SJSA1 (cell line): ENCODE measurements at regions not wholly inside any gene's neighbourhood (a gene's known extent, or its start where the extent isn't known, plus 50 kb on each side); places are given as distances from the start of the nearest gene placed in this dataset.

Experiments
- DNase-seq, 2 experiments: peaks; one replicate each; pipeline ENCODE4 v3.0.0-alpha.2; 2015 to 2020; ENCODE audit warnings: low spot score in 2 of 2, low read depth in 1 of 2
- H3K27ac ChIP-seq: fragments of 250-450 bp; sonication (Bioruptor Pico); 2 replicates; pipeline ENCODE4 v1.5.1; 2020; ENCODE audit warnings: mild to moderate bottlenecking, moderate library complexity
- H3K27me3 ChIP-seq: fragments of 250-450 bp; sonication (Bioruptor Pico); replicated peaks from 2 replicates; pipeline ENCODE4 v1.5.1; 2020; ENCODE audit warnings: mild to moderate bottlenecking, moderate library complexity
- H3K36me3 ChIP-seq: fragments of 250-450 bp; sonication (Bioruptor Pico); 2 replicates; pipeline ENCODE4 v1.5.1; 2020; ENCODE audit warnings: mild to moderate bottlenecking
- H3K4me1 ChIP-seq: fragments of 250-450 bp; sonication (Bioruptor Pico); replicated peaks from 2 replicates; pipeline ENCODE4 v1.6.1; 2021; ENCODE audit warnings: mild to moderate bottlenecking
- H3K4me3 ChIP-seq: fragments of 250-450 bp; sonication (Bioruptor Pico); 2 replicates; pipeline ENCODE4 v1.5.1; 2020; ENCODE audit warnings: mild to moderate bottlenecking
- H3K9me3 ChIP-seq: fragments of 250-450 bp; sonication (Bioruptor Pico); replicated peaks from 2 replicates; pipeline ENCODE4 v1.5.1; 2020; ENCODE audit warnings: mild to moderate bottlenecking

DNA sequence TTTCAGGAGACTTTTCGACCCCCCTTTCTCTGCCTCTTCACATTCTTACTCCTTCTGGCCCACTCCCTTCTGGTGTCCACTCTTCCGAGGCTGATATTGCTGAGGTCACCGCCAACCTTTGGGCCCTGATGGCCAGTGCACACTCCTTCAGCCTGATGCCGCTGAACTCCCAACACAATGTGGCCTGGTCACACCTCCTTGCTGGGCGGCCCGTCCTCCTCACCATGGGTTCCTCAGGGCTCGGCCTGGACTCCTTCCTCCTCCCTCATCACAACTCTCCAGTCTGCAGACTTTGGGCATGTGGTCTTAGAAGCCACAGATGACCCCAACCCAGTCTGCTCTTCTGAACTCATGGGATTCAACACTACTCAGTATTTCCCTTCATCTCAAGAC is 583.0 kb upstream of the MGMT start:
- H3K27me3 ChIP-seq, result no peaks in the 10 kb centered on the region
- H3K9me3 ChIP-seq, result peaks cover 12% of the 10 kb centered on the region
- H3K4me1 ChIP-seq, result no peaks in the 10 kb centered on the region
- no peak for DNase-seq
- no peaks in the 10 kb centered on the region for H3K36me3 ChIP-seq
- H3K27ac ChIP-seq, result no peak overlapping the region
- H3K4me3 ChIP-seq, result no peak overlapping the region

DNA sequence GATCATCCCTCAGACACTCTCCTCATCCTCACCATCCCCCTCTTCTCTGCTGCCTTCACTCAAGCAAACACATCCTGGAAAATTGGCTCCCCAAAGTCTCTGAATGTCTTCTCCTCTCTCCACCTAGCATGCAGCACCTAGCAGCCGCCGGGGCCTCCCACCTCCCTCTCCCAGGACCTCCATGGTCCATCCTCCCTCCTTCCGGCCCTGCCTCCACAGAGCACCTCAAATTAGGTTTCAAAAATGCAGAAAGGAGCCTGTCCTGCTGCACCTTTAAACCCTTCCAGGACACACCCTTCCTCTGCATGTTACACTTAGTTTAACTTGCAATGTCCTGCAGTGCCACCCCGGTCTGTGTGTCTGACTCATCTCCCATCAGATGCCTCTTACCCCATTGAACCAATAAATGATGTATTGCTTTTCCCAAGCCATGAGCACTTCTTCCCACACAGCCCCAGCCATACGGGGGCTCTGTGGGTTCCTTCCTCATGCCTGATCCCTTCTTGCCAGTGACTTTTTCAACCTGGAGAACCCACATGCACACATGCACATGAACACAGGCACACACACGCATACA is 582.5 kb upstream of the MGMT start:
- H3K36me3 ChIP-seq, result no peaks in the 10 kb centered on the region
- H3K4me1 ChIP-seq, result no peaks in the 10 kb centered on the region
- peaks cover 12% of the 10 kb centered on the region for H3K9me3 ChIP-seq
- no peak overlapping the region for H3K27ac ChIP-seq
- no peak for DNase-seq
- H3K4me3 ChIP-seq, result no peak overlapping the region
- H3K27me3 ChIP-seq, result no peaks in the 10 kb centered on the region

DNA sequence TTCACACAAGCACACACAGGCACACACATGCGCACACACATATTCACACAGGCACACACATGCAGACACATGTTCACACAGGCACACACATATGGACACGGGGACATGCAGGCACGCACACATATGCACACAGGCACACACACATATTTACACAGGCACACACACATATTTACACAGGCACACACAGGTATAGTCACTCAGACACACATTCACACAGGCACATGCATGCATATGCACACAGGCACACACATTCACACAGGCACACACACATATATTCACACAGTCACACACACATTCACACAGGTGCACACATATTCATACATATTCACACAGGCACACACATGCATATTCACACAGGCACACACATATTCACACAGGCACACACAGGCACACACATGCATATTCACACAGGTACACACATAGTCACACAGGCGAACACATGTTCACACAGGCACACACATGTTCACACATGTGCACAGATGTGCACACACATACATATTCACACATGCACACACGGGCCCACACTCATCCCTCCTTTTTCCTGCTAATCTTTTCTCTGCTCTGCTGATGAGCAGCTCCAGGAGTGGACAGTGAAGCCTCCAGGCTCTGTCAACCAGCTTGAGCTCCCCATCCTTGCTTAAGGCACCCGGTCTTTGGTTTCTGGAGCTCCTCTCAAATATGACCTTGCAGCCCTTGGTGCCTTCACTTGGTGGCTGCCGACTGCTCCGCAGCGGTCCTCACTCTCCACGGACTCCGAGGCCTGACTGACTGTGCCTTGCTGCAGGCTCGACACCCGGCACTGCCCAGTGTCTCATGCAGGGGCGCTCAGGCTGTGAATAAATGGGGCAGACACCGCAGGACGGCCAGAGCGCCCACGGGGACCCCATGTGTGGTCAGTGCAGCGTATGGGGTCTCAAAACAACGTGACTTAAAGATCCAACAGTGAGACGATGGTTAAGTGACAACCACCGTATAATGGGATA is 581.2 kb upstream of the MGMT start:
- H3K4me3 ChIP-seq, result no peak overlapping the region
- DNase-seq, result no peak
- H3K9me3 ChIP-seq, result peaks cover 9% of the 10 kb centered on the region
- no peaks in the 10 kb centered on the region for H3K4me1 ChIP-seq
- H3K27me3 ChIP-seq, result no peaks in the 10 kb centered on the region
- H3K27ac ChIP-seq, result no peak overlapping the region
- no peaks in the 10 kb centered on the region for H3K36me3 ChIP-seq

DNA sequence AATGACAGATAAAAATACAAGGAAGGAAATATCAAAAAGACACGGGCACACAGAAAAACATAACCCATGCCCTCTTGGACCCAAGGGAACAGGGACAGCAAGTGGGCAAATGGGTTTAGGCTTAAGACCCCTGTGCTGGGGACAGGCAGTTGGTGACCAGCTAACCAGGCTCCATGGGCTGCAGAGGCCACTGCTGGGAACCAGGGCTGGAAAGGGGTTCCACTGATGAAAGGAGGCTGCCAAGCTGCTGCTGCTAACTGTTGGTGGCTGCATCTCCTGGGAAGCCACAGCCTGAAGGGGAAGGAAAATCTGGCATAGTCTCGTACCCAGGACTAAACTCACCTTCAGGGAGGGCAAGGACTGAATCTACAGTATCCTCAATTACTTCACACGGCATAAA is 579.2 kb upstream of the MGMT start:
- Histone ChIP-seq H3K27me3 (no peaks in the 10 kb centered on the region), H3K4me3 (no peak overlapping the region), H3K27ac (no peak overlapping the region), H3K9me3 (peaks cover 8% of the 10 kb centered on the region), H3K4me1 (no peaks in the 10 kb centered on the region), H3K36me3 (no peaks in the 10 kb centered on the region)
- DNase-seq, result no peak

DNA sequence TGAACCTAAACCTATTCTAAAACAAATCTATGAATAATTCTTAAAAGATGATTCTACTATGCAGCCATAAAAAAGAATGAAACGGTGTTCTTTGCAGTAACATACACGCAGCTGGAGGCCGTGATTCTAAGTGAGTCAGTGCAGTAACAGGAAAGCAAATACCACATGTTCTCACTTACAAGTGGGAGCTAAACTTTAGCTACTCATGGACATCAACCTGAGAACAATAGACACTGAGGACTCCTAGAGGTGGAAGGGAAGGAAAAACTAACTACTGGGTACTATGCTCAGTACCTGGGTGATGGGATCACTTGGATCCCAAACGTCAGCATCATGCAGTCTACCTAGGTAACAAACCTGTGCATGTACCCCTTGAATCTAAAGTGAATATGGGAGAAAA is 575.0 kb upstream of the MGMT start:
- no peak for DNase-seq
- Histone ChIP-seq H3K27ac (no peak overlapping the region), H3K36me3 (no peaks in the 10 kb centered on the region), H3K4me3 (no peak overlapping the region), H3K9me3 (peaks cover 4% of the 10 kb centered on the region; the same call in 1 of the 2 replicates), H3K27me3 (no peaks in the 10 kb centered on the region), H3K4me1 (no peaks in the 10 kb centered on the region)

DNA sequence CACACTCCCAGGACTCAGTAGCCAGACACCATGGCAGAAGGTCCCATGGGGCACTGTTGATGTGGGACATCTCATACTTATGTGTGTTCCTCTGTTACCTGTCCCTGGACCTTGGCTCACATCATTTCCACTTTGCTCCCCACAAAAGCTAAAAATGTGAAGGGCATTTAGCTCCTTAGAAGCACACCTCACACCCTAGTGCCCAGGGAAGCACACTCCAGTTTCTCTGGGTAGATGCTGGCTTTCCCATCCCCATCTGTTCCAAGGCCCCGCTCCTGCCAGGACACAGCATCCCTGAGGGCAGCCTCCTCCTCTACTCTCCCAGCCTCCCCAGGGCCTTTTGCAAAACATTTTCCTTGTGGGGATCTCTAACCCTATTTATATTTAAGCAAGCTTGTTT is 572.4 kb upstream of the MGMT start:
- H3K4me3 ChIP-seq, result no peak overlapping the region
- H3K27me3 ChIP-seq, result no peaks in the 10 kb centered on the region
- H3K36me3 ChIP-seq, result no peaks in the 10 kb centered on the region
- no peak overlapping the region for H3K27ac ChIP-seq
- H3K4me1 ChIP-seq, result no peaks in the 10 kb centered on the region
- H3K9me3 ChIP-seq, result peaks cover 7% of the 10 kb centered on the region; the same call in 1 of the 2 replicates
- no peak for DNase-seq

DNA sequence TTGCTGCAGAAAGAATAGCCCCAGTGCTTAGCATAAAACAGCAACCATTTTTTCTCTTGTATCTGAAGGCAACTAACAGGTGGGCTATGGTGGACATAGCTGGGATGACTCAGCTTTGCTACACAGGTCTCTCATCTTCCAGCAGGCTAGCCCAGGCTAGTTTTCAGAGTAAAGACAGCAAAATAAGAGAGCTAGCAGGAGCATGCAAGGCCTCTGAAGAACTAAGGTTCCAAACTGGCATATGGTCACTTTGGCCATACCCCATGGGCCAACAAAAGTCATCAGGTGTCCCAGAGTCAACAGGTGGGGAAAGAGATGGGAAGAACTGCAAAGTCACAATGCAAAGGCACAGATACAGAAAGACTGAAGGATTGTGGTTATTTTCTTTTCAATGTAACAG is 571.6 kb upstream of the MGMT start:
- H3K27me3 ChIP-seq, result no peaks in the 10 kb centered on the region
- no peak for DNase-seq
- H3K36me3 ChIP-seq, result no peaks in the 10 kb centered on the region
- peaks cover 7% of the 10 kb centered on the region for H3K9me3 ChIP-seq
- H3K4me3 ChIP-seq, result no peak overlapping the region
- H3K4me1 ChIP-seq, result no peaks in the 10 kb centered on the region
- no peak overlapping the region for H3K27ac ChIP-seq

DNA sequence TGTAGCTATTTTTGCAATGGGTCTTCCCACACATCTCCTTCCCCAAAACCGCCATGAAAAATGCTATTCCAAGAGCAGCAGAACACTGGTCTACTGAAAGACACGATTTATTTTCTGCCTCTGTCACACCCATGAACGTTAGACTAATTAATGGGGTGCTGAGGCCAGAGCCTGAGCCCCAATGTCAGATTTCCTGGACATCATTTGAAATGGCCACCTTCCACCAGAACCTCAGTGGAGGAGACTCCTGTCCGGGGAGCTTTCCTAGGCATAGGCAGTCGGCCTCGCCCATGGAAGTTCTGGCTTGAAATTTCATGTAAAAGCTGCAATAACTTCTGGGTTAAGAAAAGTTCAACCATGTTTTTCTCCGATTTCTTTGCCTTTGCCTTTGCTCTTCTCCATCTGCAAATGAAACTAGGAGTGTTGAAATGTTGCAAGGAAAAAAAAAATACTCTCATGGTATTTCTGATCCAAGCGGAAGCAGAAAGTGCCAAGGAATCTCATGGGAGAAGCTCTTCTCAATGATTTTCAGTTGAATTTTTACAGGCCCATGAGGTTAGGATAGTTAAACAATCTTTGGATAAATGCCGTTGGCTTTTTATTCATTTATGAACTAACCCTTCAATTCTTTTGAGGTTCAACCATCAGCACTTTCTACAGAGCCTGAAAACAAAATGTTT is 570.8 kb upstream of the MGMT start:
- H3K27me3 ChIP-seq, result no peaks in the 10 kb centered on the region
- no peak overlapping the region for H3K27ac ChIP-seq
- peaks cover 7% of the 10 kb centered on the region for H3K9me3 ChIP-seq
- H3K36me3 ChIP-seq, result no peaks in the 10 kb centered on the region
- no peaks in the 10 kb centered on the region for H3K4me1 ChIP-seq
- DNase-seq, result no peak
- H3K4me3 ChIP-seq, result no peak overlapping the region

DNA sequence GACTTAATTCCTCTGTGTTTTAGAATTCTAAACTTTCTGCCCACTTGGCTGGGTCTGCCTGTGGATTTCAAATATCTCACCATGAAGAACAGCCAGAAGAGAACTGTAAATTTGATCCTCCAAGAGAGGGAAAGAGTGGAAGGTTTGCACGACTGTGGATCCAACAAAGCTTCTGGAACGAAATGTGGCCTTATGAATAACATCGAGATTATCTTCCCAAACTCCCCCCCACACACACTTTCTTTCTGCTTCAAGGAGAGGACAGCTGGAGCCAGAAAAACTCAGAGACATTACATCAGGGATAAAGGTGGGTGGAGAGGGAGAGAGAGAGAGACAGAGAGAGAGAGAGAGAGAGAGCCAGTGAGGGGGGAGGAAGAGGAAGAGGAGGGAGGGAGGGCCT is 570.1 kb upstream of the MGMT start:
- H3K4me1 ChIP-seq, result no peaks in the 10 kb centered on the region
- H3K36me3 ChIP-seq, result no peaks in the 10 kb centered on the region
- no peak overlapping the region for H3K4me3 ChIP-seq
- DNase-seq, result no peak
- H3K27me3 ChIP-seq, result no peaks in the 10 kb centered on the region
- H3K27ac ChIP-seq, result no peak overlapping the region
- peaks cover 7% of the 10 kb centered on the region for H3K9me3 ChIP-seq

DNA sequence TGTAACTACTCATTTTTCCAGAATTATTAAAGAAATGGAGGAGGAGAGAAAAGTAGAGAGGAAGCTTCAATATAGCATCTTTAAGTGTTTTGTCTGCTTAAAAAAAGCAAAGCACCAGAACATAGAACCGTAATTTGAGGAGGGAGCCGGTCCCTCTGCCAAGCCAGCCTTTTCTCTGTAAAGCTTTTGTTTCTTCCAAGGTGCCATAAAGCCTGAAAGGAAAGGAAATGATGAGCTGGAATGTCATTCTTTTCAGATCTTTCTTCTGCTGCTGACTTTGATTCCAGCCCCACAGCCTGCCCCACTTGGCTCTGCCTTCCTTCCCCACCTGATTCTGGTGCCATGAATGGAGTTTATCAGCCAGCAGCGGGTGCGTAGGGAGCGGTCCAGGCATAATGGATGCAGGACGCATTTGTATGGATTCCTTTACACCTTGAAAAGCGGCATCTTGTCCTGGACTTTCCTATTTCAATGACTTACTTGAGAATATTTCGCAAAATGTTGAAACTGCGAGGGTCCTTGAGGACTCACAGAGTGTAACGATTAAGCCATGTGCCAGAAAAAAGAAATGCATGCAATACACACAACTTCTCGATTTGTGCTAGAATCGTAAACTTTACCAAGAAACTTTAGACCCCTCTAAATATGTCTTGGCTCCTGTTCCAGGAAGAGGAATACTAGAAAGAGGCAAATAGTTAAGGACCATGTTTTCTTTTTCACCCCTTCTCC is 569.5 kb upstream of the MGMT start:
- H3K9me3 ChIP-seq, result peaks cover 7% of the 10 kb centered on the region
- H3K36me3 ChIP-seq, result no peaks in the 10 kb centered on the region
- no peak for DNase-seq
- no peaks in the 10 kb centered on the region for H3K27me3 ChIP-seq
- H3K4me3 ChIP-seq, result no peak overlapping the region
- H3K4me1 ChIP-seq, result no peaks in the 10 kb centered on the region
- no peak overlapping the region for H3K27ac ChIP-seq

DNA sequence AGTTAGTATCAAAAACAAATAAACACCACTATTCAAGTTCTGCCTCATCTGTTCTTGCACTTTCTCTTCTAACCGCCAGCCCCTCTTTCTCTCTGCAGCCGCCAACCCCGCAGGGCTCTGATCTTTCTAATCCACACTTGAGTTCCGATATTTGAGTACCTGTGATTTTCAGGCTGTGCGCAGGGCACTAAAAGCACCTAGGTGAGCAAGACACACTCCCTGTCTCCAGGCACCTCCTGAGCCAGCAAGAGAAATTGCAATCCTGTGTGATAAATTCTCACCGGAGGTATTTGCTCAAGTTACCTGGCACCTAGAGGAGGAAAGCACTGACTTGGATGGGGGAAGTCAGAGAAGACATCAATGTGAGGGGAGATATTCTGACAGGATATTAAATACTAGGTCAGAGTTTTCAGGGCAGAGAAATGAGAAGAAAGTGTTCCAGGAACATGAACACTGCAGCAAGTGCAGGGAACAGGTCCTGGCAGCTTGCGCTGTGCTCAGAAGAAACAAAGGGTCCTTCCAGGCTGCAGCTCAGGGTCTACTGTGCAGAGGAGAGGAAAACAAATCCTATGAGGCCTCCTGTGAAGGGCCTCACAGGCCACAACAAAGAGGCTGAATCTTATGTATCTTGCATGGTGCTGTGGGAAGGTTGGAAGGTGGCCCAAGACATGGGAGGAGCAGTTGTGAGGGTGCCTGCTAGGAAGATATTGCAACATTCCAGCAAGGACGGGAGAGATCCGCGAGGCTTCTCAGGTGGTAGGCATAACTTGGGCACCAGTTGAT is 568.7 kb upstream of the MGMT start:
- no peak overlapping the region for H3K4me3 ChIP-seq
- no peaks in the 10 kb centered on the region for H3K4me1 ChIP-seq
- H3K36me3 ChIP-seq, result no peaks in the 10 kb centered on the region
- no peak for DNase-seq
- no peak overlapping the region for H3K27ac ChIP-seq
- peaks cover 7% of the 10 kb centered on the region for H3K9me3 ChIP-seq
- H3K27me3 ChIP-seq, result no peaks in the 10 kb centered on the region

DNA sequence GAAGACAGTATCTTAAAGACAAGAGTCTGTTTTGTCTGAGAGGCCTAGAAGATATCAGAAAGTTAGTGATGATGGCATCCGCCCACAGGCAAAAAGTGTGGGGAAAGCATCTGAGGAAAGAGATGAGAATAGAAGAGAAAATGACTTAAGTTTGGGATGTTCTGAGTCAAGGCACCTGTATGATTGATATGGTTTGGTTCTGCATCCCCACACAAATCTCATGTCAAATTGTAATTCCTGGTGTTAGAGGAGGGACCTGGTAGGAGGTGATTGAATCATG is 568.2 kb upstream of the MGMT start:
- Histone ChIP-seq H3K4me3 (no peak overlapping the region), H3K27ac (no peak overlapping the region), H3K9me3 (peaks cover 7% of the 10 kb centered on the region), H3K36me3 (no peaks in the 10 kb centered on the region), H3K27me3 (no peaks in the 10 kb centered on the region), H3K4me1 (no peaks in the 10 kb centered on the region)
- DNase-seq, result no peak

DNA sequence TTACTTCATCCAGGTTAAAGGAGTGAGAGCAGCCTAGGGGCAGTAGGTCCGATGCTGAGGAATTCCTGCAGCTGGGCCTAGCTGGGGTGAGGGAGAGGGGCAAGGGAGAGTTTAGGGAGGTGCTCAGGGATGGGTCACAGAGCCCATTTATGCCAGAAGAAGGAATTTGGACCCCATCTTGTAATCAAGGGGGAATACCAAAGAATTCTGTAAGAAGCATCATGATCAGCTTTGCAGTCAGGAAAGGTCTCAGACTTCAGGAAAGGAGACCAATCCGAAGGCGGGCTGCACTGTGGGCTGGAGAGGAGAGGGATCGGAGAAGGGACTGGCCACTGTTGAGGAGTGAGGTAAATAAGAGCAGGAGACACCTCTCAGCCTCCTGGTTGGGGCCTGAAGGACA is 566.6 kb upstream of the MGMT start:
- Histone ChIP-seq H3K4me1 (no peaks in the 10 kb centered on the region), H3K9me3 (peaks cover 5% of the 10 kb centered on the region), H3K27me3 (no peaks in the 10 kb centered on the region), H3K36me3 (no peaks in the 10 kb centered on the region), H3K27ac (no peak overlapping the region), H3K4me3 (no peak overlapping the region)
- no peak for DNase-seq
